ENCODE measurements at regions not wholly inside any gene's neighbourhood (a gene's known extent, or its start where the extent isn't known, plus 50 kb on each side); places are given as distances from the start of the nearest gene placed in this dataset.
A peak's percentile ranks its signal among the peaks of the same experiment; 100 is the strongest.

- Histone ChIP-seq H3K18ac (ENCODE audit: low read length) (no peak overlapping the region), H3K4me1 (ENCODE audit: control insufficient read depth, low read depth, low read length) (no peaks in the 10 kb centered on the region), H3K79me1 (ENCODE audit: low read length) (no peaks in the 10 kb centered on the region), H2BK15ac (replicated peaks; ENCODE audit: low read depth) (no peak overlapping the region), H3K36me3 (ENCODE audit: control insufficient read depth, insufficient read depth, low read length) (no peaks in the 10 kb centered on the region), H2BK120ac (ENCODE audit: low read depth, low read length) (no peak overlapping the region), H3K4ac (ENCODE audit: low read depth, low read length) (no peak overlapping the region), H4K8ac (ENCODE audit: low read depth, low read length) (no peak overlapping the region), H3K27ac (ENCODE audit: low read depth, low read length) (no peak overlapping the region), H2BK5ac (ENCODE audit: low read length) (no peak overlapping the region), H3K27me3 (ENCODE audit: insufficient read depth, low read length, poor library complexity) (no peaks in the 10 kb centered on the region), H4K5ac (ENCODE audit: low read length) (no peak overlapping the region), H3K79me2 (ENCODE audit: control insufficient read depth, insufficient read depth, low read length) (no peaks in the 10 kb centered on the region), H2AK5ac (ENCODE audit: low read length) (no peak overlapping the region), H3K4me3 (ENCODE audit: low read length) (no peak overlapping the region), H3K9ac (ENCODE audit: low read length) (no peak overlapping the region), H3K4me2 (ENCODE audit: low read length) (no peak overlapping the region), H3K56ac (ENCODE audit: low read length) (no peak overlapping the region), H3K23ac (ENCODE audit: low read length) (no peak overlapping the region)
- no peak for DNase-seq
- no CpG with 5 or more reads among the region's 9 CpGs for WGBS (ENCODE audit: extremely low coverage, insufficient coverage, low lambda C conversion rate)
These were observed 127.3 kb upstream of the NUDT7 start for GRCh38 chr16:77594799-77595596.

GRCh38 chr16:77596261-77596660 is 126.1 kb upstream of the NUDT7 start:
- Histone ChIP-seq H3K79me2 (ENCODE audit: control insufficient read depth, insufficient read depth, low read length) (no peaks in the 10 kb centered on the region), H3K23ac (ENCODE audit: low read length) (no peak overlapping the region), H3K4ac (ENCODE audit: low read depth, low read length) (no peak overlapping the region), H2BK5ac (ENCODE audit: low read length) (no peak overlapping the region), H3K4me3 (ENCODE audit: low read length) (no peak overlapping the region), H4K5ac (ENCODE audit: low read length) (no peak overlapping the region), H2BK120ac (ENCODE audit: low read depth, low read length) (no peak overlapping the region), H3K4me2 (ENCODE audit: low read length) (no peak overlapping the region), H3K27me3 (ENCODE audit: insufficient read depth, low read length, poor library complexity) (no peaks in the 10 kb centered on the region), H3K18ac (ENCODE audit: low read length) (no peak overlapping the region), H3K36me3 (ENCODE audit: control insufficient read depth, insufficient read depth, low read length) (no peaks in the 10 kb centered on the region), H2AK5ac (ENCODE audit: low read length) (no peak overlapping the region), H3K27ac (ENCODE audit: low read depth, low read length) (no peak overlapping the region), H3K4me1 (ENCODE audit: control insufficient read depth, low read depth, low read length) (no peaks in the 10 kb centered on the region), H4K8ac (ENCODE audit: low read depth, low read length) (no peak overlapping the region), H3K79me1 (ENCODE audit: low read length) (no peaks in the 10 kb centered on the region), H2BK15ac (replicated peaks; ENCODE audit: low read depth) (no peak overlapping the region), H3K56ac (ENCODE audit: low read length) (no peak overlapping the region), H3K9ac (ENCODE audit: low read length) (no peak overlapping the region)
- DNase-seq = no peak

- no peak overlapping the region for H3K18ac ChIP-seq (ENCODE audit: low read length)
- no peak overlapping the region for H3K56ac ChIP-seq (ENCODE audit: low read length)
- H2BK5ac ChIP-seq (ENCODE audit: low read length) = no peak overlapping the region
- no peak overlapping the region for H3K4me2 ChIP-seq (ENCODE audit: low read length)
- H3K79me2 ChIP-seq (ENCODE audit: control insufficient read depth, insufficient read depth, low read length) = no peaks in the 10 kb centered on the region
- no peak overlapping the region for H3K27ac ChIP-seq (ENCODE audit: low read depth, low read length)
- no peak overlapping the region for H3K9ac ChIP-seq (ENCODE audit: low read length)
- H2BK120ac ChIP-seq (ENCODE audit: low read depth, low read length) = no peak overlapping the region
- H3K27me3 ChIP-seq (ENCODE audit: insufficient read depth, low read length, poor library complexity) = no peaks in the 10 kb centered on the region
- no peaks in the 10 kb centered on the region for H3K4me1 ChIP-seq (ENCODE audit: control insufficient read depth, low read depth, low read length)
- DNase-seq = no peak
- H3K79me1 ChIP-seq (ENCODE audit: low read length) = no peaks in the 10 kb centered on the region
- no peak overlapping the region for H3K4me3 ChIP-seq (ENCODE audit: low read length)
- no peaks in the 10 kb centered on the region for H3K36me3 ChIP-seq (ENCODE audit: control insufficient read depth, insufficient read depth, low read length)
- no peak overlapping the region for H2BK15ac ChIP-seq (replicated peaks; ENCODE audit: low read depth)
- no peak overlapping the region for H3K4ac ChIP-seq (ENCODE audit: low read depth, low read length)
- no peak overlapping the region for H2AK5ac ChIP-seq (ENCODE audit: low read length)
- H4K8ac ChIP-seq (ENCODE audit: low read depth, low read length) = no peak overlapping the region
- no peak overlapping the region for H4K5ac ChIP-seq (ENCODE audit: low read length)
- H3K23ac ChIP-seq (ENCODE audit: low read length) = no peak overlapping the region
These were observed 122.4 kb upstream of the NUDT7 start for GRCh38 chr16:77599793-77600415.

- Histone ChIP-seq H3K18ac (ENCODE audit: low read length) (no peak overlapping the region), H2BK15ac (replicated peaks; ENCODE audit: low read depth) (no peak overlapping the region), H3K4me3 (ENCODE audit: low read length) (no peak overlapping the region), H3K79me2 (ENCODE audit: control insufficient read depth, insufficient read depth, low read length) (no peaks in the 10 kb centered on the region), H3K4me2 (ENCODE audit: low read length) (no peak overlapping the region), H3K36me3 (ENCODE audit: control insufficient read depth, insufficient read depth, low read length) (no peaks in the 10 kb centered on the region), H3K27me3 (ENCODE audit: insufficient read depth, low read length, poor library complexity) (no peaks in the 10 kb centered on the region), H3K23ac (ENCODE audit: low read length) (no peak overlapping the region), H3K56ac (ENCODE audit: low read length) (no peak overlapping the region), H2BK120ac (ENCODE audit: low read depth, low read length) (no peak overlapping the region), H2AK5ac (ENCODE audit: low read length) (no peak overlapping the region), H3K79me1 (ENCODE audit: low read length) (no peaks in the 10 kb centered on the region), H3K4me1 (ENCODE audit: control insufficient read depth, low read depth, low read length) (no peaks in the 10 kb centered on the region), H4K8ac (ENCODE audit: low read depth, low read length) (no peak overlapping the region), H2BK5ac (ENCODE audit: low read length) (no peak overlapping the region), H3K9ac (ENCODE audit: low read length) (no peak overlapping the region), H4K5ac (ENCODE audit: low read length) (no peak overlapping the region), H3K27ac (ENCODE audit: low read depth, low read length) (no peak overlapping the region), H3K4ac (ENCODE audit: low read depth, low read length) (no peak overlapping the region)
- DNase-seq = no peak
- WGBS (ENCODE audit: extremely low coverage, insufficient coverage, low lambda C conversion rate) = no CpG with 5 or more reads among the region's 2 CpGs
These were observed 121.8 kb upstream of the NUDT7 start for GRCh38 chr16:77600555-77600954.

GRCh38 chr16:77603656-77604055 is 118.7 kb upstream of the NUDT7 start:
- no peaks in the 10 kb centered on the region for H3K79me2 ChIP-seq (ENCODE audit: control insufficient read depth, insufficient read depth, low read length)
- H3K27me3 ChIP-seq (ENCODE audit: insufficient read depth, low read length, poor library complexity) = no peaks in the 10 kb centered on the region
- no peak overlapping the region for H2AK5ac ChIP-seq (ENCODE audit: low read length)
- no peak overlapping the region for H2BK5ac ChIP-seq (ENCODE audit: low read length)
- no peak overlapping the region for H3K4ac ChIP-seq (ENCODE audit: low read depth, low read length)
- H3K4me3 ChIP-seq (ENCODE audit: low read length) = no peak overlapping the region
- DNase-seq = peak; percentile 40
- H3K4me1 ChIP-seq (ENCODE audit: control insufficient read depth, low read depth, low read length) = no peaks in the 10 kb centered on the region
- H3K56ac ChIP-seq (ENCODE audit: low read length) = no peak overlapping the region
- H3K18ac ChIP-seq (ENCODE audit: low read length) = no peak overlapping the region
- H3K27ac ChIP-seq (ENCODE audit: low read depth, low read length) = no peak overlapping the region
- no CpG with 5 or more reads among the region's 2 CpGs for WGBS (ENCODE audit: extremely low coverage, insufficient coverage, low lambda C conversion rate)
- H3K9ac ChIP-seq (ENCODE audit: low read length) = no peak overlapping the region
- no peaks in the 10 kb centered on the region for H3K36me3 ChIP-seq (ENCODE audit: control insufficient read depth, insufficient read depth, low read length)
- no peak overlapping the region for H3K4me2 ChIP-seq (ENCODE audit: low read length)
- no peak overlapping the region for H3K23ac ChIP-seq (ENCODE audit: low read length)
- no peak overlapping the region for H2BK15ac ChIP-seq (replicated peaks; ENCODE audit: low read depth)
- no peak overlapping the region for H4K8ac ChIP-seq (ENCODE audit: low read depth, low read length)
- no peak overlapping the region for H2BK120ac ChIP-seq (ENCODE audit: low read depth, low read length)
- H3K79me1 ChIP-seq (ENCODE audit: low read length) = no peaks in the 10 kb centered on the region
- H4K5ac ChIP-seq (ENCODE audit: low read length) = no peak overlapping the region

GRCh38 chr16:77610496-77610895 is 111.8 kb upstream of the NUDT7 start:
- no peak overlapping the region for H3K27ac ChIP-seq (ENCODE audit: low read depth, low read length)
- no peak overlapping the region for H4K8ac ChIP-seq (ENCODE audit: low read depth, low read length)
- H3K4me1 ChIP-seq (ENCODE audit: control insufficient read depth, low read depth, low read length) = no peaks in the 10 kb centered on the region
- no peak overlapping the region for H3K4ac ChIP-seq (ENCODE audit: low read depth, low read length)
- H3K27me3 ChIP-seq (ENCODE audit: insufficient read depth, low read length, poor library complexity) = no peaks in the 10 kb centered on the region
- no peaks in the 10 kb centered on the region for H3K36me3 ChIP-seq (ENCODE audit: control insufficient read depth, insufficient read depth, low read length)
- H3K79me2 ChIP-seq (ENCODE audit: control insufficient read depth, insufficient read depth, low read length) = no peaks in the 10 kb centered on the region
- no peak overlapping the region for H2AK5ac ChIP-seq (ENCODE audit: low read length)
- no peak overlapping the region for H3K18ac ChIP-seq (ENCODE audit: low read length)
- no peak overlapping the region for H3K4me3 ChIP-seq (ENCODE audit: low read length)
- no peak overlapping the region for H2BK5ac ChIP-seq (ENCODE audit: low read length)
- no peak overlapping the region for H3K4me2 ChIP-seq (ENCODE audit: low read length)
- no peak overlapping the region for H3K56ac ChIP-seq (ENCODE audit: low read length)
- H3K79me1 ChIP-seq (ENCODE audit: low read length) = no peaks in the 10 kb centered on the region
- no peak overlapping the region for H4K5ac ChIP-seq (ENCODE audit: low read length)
- no peak for DNase-seq
- WGBS (ENCODE audit: extremely low coverage, insufficient coverage, low lambda C conversion rate) = no CpG with 5 or more reads among the region's 6 CpGs
- no peak overlapping the region for H3K23ac ChIP-seq (ENCODE audit: low read length)
- H2BK120ac ChIP-seq (ENCODE audit: low read depth, low read length) = no peak overlapping the region
- no peak overlapping the region for H3K9ac ChIP-seq (ENCODE audit: low read length)
- H2BK15ac ChIP-seq (replicated peaks; ENCODE audit: low read depth) = no peak overlapping the region

All from mesendoderm (in vitro differentiated cells).